Loucy (cell line): ENCODE measurements at regions not wholly inside any gene's neighbourhood (a gene's known extent, or its start where the extent isn't known, plus 50 kb on each side); places are given as distances from the start of the nearest gene placed in this dataset.

ENCODE experiments used
- H2AFZ ChIP-seq: fragments of 200-600 bp; sonication (generic); 2 replicates; pipeline ENCODE4 v1.6.0; 2016; ENCODE audit warnings: antibody characterized with exemption, mild to moderate bottlenecking, low read length, moderate library complexity
- H3F3A ChIP-seq: fragments of 200-600 bp; 2 replicates; pipeline ENCODE4 v1.6.0; 2016; ENCODE audit warnings: antibody characterized with exemption, low read depth, mild to moderate bottlenecking
- H3K27me3 ChIP-seq: fragments of 200-600 bp; sonication (generic); 2 replicates; pipeline ENCODE4 v1.6.1; 2014; ENCODE audit warnings: low read length, mild to moderate bottlenecking; ENCODE audit not compliant: insufficient read depth, poor library complexity, severe bottlenecking
- H3K36me3 ChIP-seq: fragments of 200-600 bp; sonication (generic); 2 replicates; pipeline ENCODE4 v1.6.1; 2016; ENCODE audit warnings: low read length; ENCODE audit not compliant: insufficient read depth
- H3K4me1 ChIP-seq: fragments of 200-600 bp; sonication (generic); 2 replicates; pipeline ENCODE4 v1.5.1; 2014; ENCODE audit warnings: low read length, mild to moderate bottlenecking; ENCODE audit not compliant: insufficient read depth, poor library complexity, severe bottlenecking
- H3K4me2 ChIP-seq: fragments of 200-600 bp; sonication (generic); 2 replicates; pipeline ENCODE4 v1.6.0; 2014; ENCODE audit warnings: antibody characterized with exemption, low read length, low read depth, mild to moderate bottlenecking; ENCODE audit not compliant: poor library complexity, severe bottlenecking
- H3K4me3 ChIP-seq: fragments of 200-600 bp; sonication (generic); 2 replicates; pipeline ENCODE4 v1.5.1; 2014; ENCODE audit warnings: low read length, mild to moderate bottlenecking, mixed read lengths; ENCODE audit not compliant: poor library complexity, severe bottlenecking
- H3K79me2 ChIP-seq: fragments of 200-600 bp; sonication (generic); 2 replicates; pipeline ENCODE4 v1.6.1; 2014; ENCODE audit warnings: low read length; ENCODE audit not compliant: insufficient read depth
- H3K9ac ChIP-seq: fragments of 200-600 bp; sonication (generic); 2 replicates; pipeline ENCODE4 v1.6.0; 2014; ENCODE audit warnings: mild to moderate bottlenecking, low read depth, low read length, moderate library complexity; ENCODE audit not compliant: poor library complexity, severe bottlenecking
- H3K9me2 ChIP-seq: fragments of 200-600 bp; sonication (generic); replicated peaks from 2 replicates; pipeline ENCODE4 v1.6.1; 2016; ENCODE audit warnings: low read depth, low read length, mixed read lengths
- H3K9me3 ChIP-seq: fragments of 200-600 bp; sonication (generic); 2 replicates; pipeline ENCODE4 v1.6.1; 2014; ENCODE audit warnings: mild to moderate bottlenecking, antibody characterized with exemption, low read length, low read depth; ENCODE audit not compliant: insufficient read depth
- H4K20me1 ChIP-seq: fragments of 200-600 bp; sonication (generic); 2 replicates; pipeline ENCODE4 v1.6.0; 2014; ENCODE audit warnings: antibody characterized with exemption, low read length, mild to moderate bottlenecking; ENCODE audit not compliant: insufficient read depth, poor library complexity, severe bottlenecking
- CTCF ChIP-seq: fragments of 200-600 bp; sonication (generic); conservative IDR thresholded peaks from 2 replicates; pipeline ENCODE4 v1.5.1; 2014; ENCODE audit warnings: mild to moderate bottlenecking, antibody characterized with exemption, low read length
- EZH2phosphoT487 ChIP-seq: fragments of 200-600 bp; IDR thresholded peaks from 2 replicates; pipeline ENCODE4 v1.6.1; 2018; ENCODE audit warnings: antibody characterized with exemption, mild to moderate bottlenecking, moderate library complexity, borderline replicate concordance

- no peaks in the 10 kb centered on the region for H3K36me3 ChIP-seq
- no peaks in the 10 kb centered on the region for H3K9me2 ChIP-seq
- no peak overlapping the region for H3K4me3 ChIP-seq
- no peaks in the 10 kb centered on the region for H3K79me2 ChIP-seq
- no peak overlapping the region for H3K9ac ChIP-seq
- H3K4me1 ChIP-seq: no peaks in the 10 kb centered on the region
- no peak overlapping the region for H2AFZ ChIP-seq
- H3K4me2 ChIP-seq: no peak overlapping the region
- no peaks in the 10 kb centered on the region for H3K27me3 ChIP-seq
- no peaks in the 10 kb centered on the region for H3K9me3 ChIP-seq
- no peaks in the 10 kb centered on the region for H4K20me1 ChIP-seq
- TF ChIP-seq EZH2phosphoT487: no peak
- H3F3A ChIP-seq: no peaks in the 10 kb centered on the region
Measured at GRCh38 chr10:8151086-8151485, 96.6 kb downstream of the GATA3 start.

GRCh38 chr10:8156918-8157317 is 102.4 kb downstream of the GATA3 start:
- H3K27me3 ChIP-seq: no peaks in the 10 kb centered on the region
- TF ChIP-seq EZH2phosphoT487: no peak
- TF ChIP-seq CTCF: no peak

GRCh38 chr10:8158193-8159071 is 103.9 kb downstream of the GATA3 start:
- no peaks in the 10 kb centered on the region for H3K79me2 ChIP-seq
- H3K36me3 ChIP-seq: no peaks in the 10 kb centered on the region
- no peak overlapping the region for H3K4me3 ChIP-seq
- H3F3A ChIP-seq: no peaks in the 10 kb centered on the region
- no peaks in the 10 kb centered on the region for H3K9me2 ChIP-seq
- H3K9me3 ChIP-seq: no peaks in the 10 kb centered on the region
- no peak for TF ChIP-seq EZH2phosphoT487
- no peak for TF ChIP-seq CTCF
- H3K9ac ChIP-seq: no peak overlapping the region
- no peak overlapping the region for H3K4me2 ChIP-seq
- H4K20me1 ChIP-seq: no peaks in the 10 kb centered on the region
- no peak overlapping the region for H2AFZ ChIP-seq
- no peaks in the 10 kb centered on the region for H3K27me3 ChIP-seq
- H3K4me1 ChIP-seq: peaks cover 9% of the 10 kb centered on the region

More at GRCh38 chr10:8156918-8157317, 102.4 kb downstream of the GATA3 start:
- Histone ChIP-seq H3K4me3 (no peak overlapping the region), H3K9me2 (no peaks in the 10 kb centered on the region), H3K79me2 (no peaks in the 10 kb centered on the region), H3K9me3 (no peaks in the 10 kb centered on the region), H3K4me1 (peaks cover 9% of the 10 kb centered on the region), H4K20me1 (no peaks in the 10 kb centered on the region), H3K9ac (no peak overlapping the region), H2AFZ (no peak overlapping the region), H3K4me2 (no peak overlapping the region), H3F3A (no peaks in the 10 kb centered on the region), H3K36me3 (no peaks in the 10 kb centered on the region)
